Effector memory CD8-positive, alpha-beta T cell (primary cell): ENCODE measurements at regions not wholly inside any gene's neighbourhood (a gene's known extent, or its start where the extent isn't known, plus 50 kb on each side); places are given as distances from the start of the nearest gene placed in this dataset.

ENCODE experiments used
- ATAC-seq: fragments of 150-1000 bp; cut with Tn5 transposase; replicated peaks from 2 replicates; pipeline ENCODE4 v1.10.0; 2021; ENCODE audit warnings: mild to moderate bottlenecking, moderate library complexity
- DNase-seq, 3 experiments: peaks; one replicate each; pipeline ENCODE4 v3.0.0; 2021
- H3K27ac Mint-ChIP-seq, 2 donors: one replicate each; pipeline ENCODE4 v1.8.0; 2022; ENCODE audit warnings: mild to moderate bottlenecking in 2 of 2, mixed read lengths in 2 of 2, moderate library complexity in 2 of 2
- H3K27me3 Mint-ChIP-seq, 2 donors: one replicate each; pipeline ENCODE4 v1.8.0; 2022; ENCODE audit warnings: mixed read lengths in 2 of 2
- H3K36me3 Mint-ChIP-seq: one replicate; pipeline ENCODE4 v1.8.0; 2022; ENCODE audit warnings: mild to moderate bottlenecking, moderate library complexity, mixed read lengths; ENCODE audit not compliant: insufficient read depth
- H3K4me1 Mint-ChIP-seq, 2 donors: one replicate each; pipeline ENCODE4 v1.8.0; 2022; ENCODE audit warnings: low read depth in 2 of 2, mixed read lengths in 2 of 2
- H3K4me3 Mint-ChIP-seq, 2 donors: one replicate each; pipeline ENCODE4 v1.8.0; 2022; ENCODE audit warnings: mild to moderate bottlenecking in 2 of 2, mixed read lengths in 2 of 2, moderate library complexity in 2 of 2
- H3K9me3 Mint-ChIP-seq, 2 donors: one replicate each; pipeline ENCODE4 v1.8.0; 2022; ENCODE audit warnings: mixed read lengths in 2 of 2

GRCh38 chr3:35045118-35045517 lies 594.2 kb upstream of the ARPP21 start:
- Mint-ChIP-seq H3K9me3 (peaks cover 0 to 7% of the 10 kb centered on the region in 2 donors), H3K4me1 (no peaks in the 10 kb centered on the region), H3K27ac (no peak overlapping the region), H3K27me3 (no peaks in the 10 kb centered on the region), H3K36me3 (no peaks in the 10 kb centered on the region), H3K4me3 (no peak overlapping the region)
- ATAC-seq (no peak), DNase-seq (no peak)

GRCh38 chr3:35064761-35065160 lies 574.6 kb upstream of the ARPP21 start:
- H3K27ac Mint-ChIP-seq = no peak overlapping the region
- no peak overlapping the region for H3K4me3 Mint-ChIP-seq
- DNase-seq (no peak), ATAC-seq (no peak)
- H3K36me3 Mint-ChIP-seq = peaks cover 2% of the 10 kb centered on the region
- H3K4me1 Mint-ChIP-seq = no peaks in the 10 kb centered on the region
- peaks cover 7 to 17% of the 10 kb centered on the region in 2 donors for H3K9me3 Mint-ChIP-seq
- no peaks in the 10 kb centered on the region for H3K27me3 Mint-ChIP-seq

GRCh38 chr3:35065891-35066290 lies 573.4 kb upstream of the ARPP21 start:
- peaks cover 2% of the 10 kb centered on the region for H3K36me3 Mint-ChIP-seq
- H3K27ac Mint-ChIP-seq = no peak overlapping the region
- DNase-seq (no peak), ATAC-seq (no peak)
- no peaks in the 10 kb centered on the region for H3K4me1 Mint-ChIP-seq
- H3K4me3 Mint-ChIP-seq = no peak overlapping the region
- H3K9me3 Mint-ChIP-seq = peaks cover 7 to 17% of the 10 kb centered on the region in 2 donors
- H3K27me3 Mint-ChIP-seq = no peaks in the 10 kb centered on the region

GRCh38 chr3:35067750-35068149 lies 571.6 kb upstream of the ARPP21 start:
- no peak for DNase-seq
- Mint-ChIP-seq H3K9me3 (peaks cover 7 to 17% of the 10 kb centered on the region in 2 donors), H3K4me1 (no peaks in the 10 kb centered on the region), H3K4me3 (no peak overlapping the region), H3K27me3 (no peaks in the 10 kb centered on the region), H3K36me3 (peaks cover 6% of the 10 kb centered on the region), H3K27ac (no peak overlapping the region)
- ATAC-seq = no peak

- H3K36me3 Mint-ChIP-seq = peaks cover 3% of the 10 kb centered on the region
- no peaks in the 10 kb centered on the region for H3K27me3 Mint-ChIP-seq
- H3K27ac Mint-ChIP-seq = no peak overlapping the region
Observed at GRCh38 chr3:35070088-35070487, 569.2 kb upstream of the ARPP21 start.

GRCh38 chr3:35071772-35072171 lies 567.6 kb upstream of the ARPP21 start:
- H3K36me3 Mint-ChIP-seq = peaks cover 3% of the 10 kb centered on the region
- no peak overlapping the region for H3K4me3 Mint-ChIP-seq
- H3K27me3 Mint-ChIP-seq = no peaks in the 10 kb centered on the region
- H3K27ac Mint-ChIP-seq = no peak overlapping the region
- DNase-seq (no peak), ATAC-seq (no peak)
- H3K9me3 Mint-ChIP-seq = peaks cover 7 to 8% of the 10 kb centered on the region in 2 donors
- H3K4me1 Mint-ChIP-seq = no peaks in the 10 kb centered on the region

More at GRCh38 chr3:35070088-35070487, 569.2 kb upstream of the ARPP21 start:
- peaks cover 5 to 17% of the 10 kb centered on the region in 2 donors for H3K9me3 Mint-ChIP-seq
- DNase-seq = no peak
- no peak for ATAC-seq
- H3K4me3 Mint-ChIP-seq = no peak overlapping the region
- no peaks in the 10 kb centered on the region for H3K4me1 Mint-ChIP-seq

- Mint-ChIP-seq H3K27me3 (no peaks in the 10 kb centered on the region), H3K36me3 (no peaks in the 10 kb centered on the region), H3K9me3 (peaks cover 4 to 8% of the 10 kb centered on the region in 2 donors), H3K4me3 (no peak overlapping the region), H3K27ac (no peak overlapping the region), H3K4me1 (no peaks in the 10 kb centered on the region)
- ATAC-seq = no peak
- no peak for DNase-seq
Observed at GRCh38 chr3:35078780-35079179, 560.5 kb upstream of the ARPP21 start.

GRCh38 chr3:35079403-35079802 lies 559.9 kb upstream of the ARPP21 start:
- H3K27ac Mint-ChIP-seq = no peak overlapping the region
- DNase-seq (no peak), ATAC-seq (no peak)
- no peak overlapping the region for H3K4me3 Mint-ChIP-seq
- H3K36me3 Mint-ChIP-seq = no peaks in the 10 kb centered on the region
- H3K4me1 Mint-ChIP-seq = no peaks in the 10 kb centered on the region
- H3K9me3 Mint-ChIP-seq = peaks cover 8 to 10% of the 10 kb centered on the region in 2 donors
- no peaks in the 10 kb centered on the region for H3K27me3 Mint-ChIP-seq

GRCh38 chr3:35081899-35082298 lies 557.4 kb upstream of the ARPP21 start:
- ATAC-seq (no peak), DNase-seq (no peak)
- Mint-ChIP-seq H3K9me3 (peaks cover 3 to 11% of the 10 kb centered on the region in 2 donors), H3K27ac (no peak overlapping the region), H3K4me1 (no peaks in the 10 kb centered on the region), H3K36me3 (no peaks in the 10 kb centered on the region), H3K4me3 (no peak overlapping the region), H3K27me3 (no peaks in the 10 kb centered on the region)

- no peaks in the 10 kb centered on the region for H3K27me3 Mint-ChIP-seq
- DNase-seq = no peak
- peaks cover 10 to 29% of the 10 kb centered on the region in 2 donors for H3K9me3 Mint-ChIP-seq
- H3K27ac Mint-ChIP-seq = no peak overlapping the region
- H3K4me1 Mint-ChIP-seq = no peaks in the 10 kb centered on the region
- no peak overlapping the region for H3K4me3 Mint-ChIP-seq
- no peak for ATAC-seq
- H3K36me3 Mint-ChIP-seq = no peaks in the 10 kb centered on the region
Observed at GRCh38 chr3:35088943-35089342, 550.4 kb upstream of the ARPP21 start.

- H3K9me3 Mint-ChIP-seq = peaks cover 5 to 14% of the 10 kb centered on the region in 2 donors
- ATAC-seq (no peak), DNase-seq (no peak)
- H3K4me1 Mint-ChIP-seq = no peaks in the 10 kb centered on the region
- H3K27ac Mint-ChIP-seq = no peak overlapping the region
- no peak overlapping the region for H3K4me3 Mint-ChIP-seq
- H3K27me3 Mint-ChIP-seq = no peaks in the 10 kb centered on the region
- no peaks in the 10 kb centered on the region for H3K36me3 Mint-ChIP-seq
Observed at GRCh38 chr3:35114686-35115085, 524.6 kb upstream of the ARPP21 start.

- Mint-ChIP-seq H3K4me3 (no peak overlapping the region), H3K9me3 (peaks cover 4 to 9% of the 10 kb centered on the region in 2 donors), H3K27me3 (no peaks in the 10 kb centered on the region), H3K4me1 (no peaks in the 10 kb centered on the region), H3K27ac (no peak overlapping the region), H3K36me3 (no peaks in the 10 kb centered on the region)
- ATAC-seq (no peak), DNase-seq (no peak)
Observed at GRCh38 chr3:35120026-35120425, 519.3 kb upstream of the ARPP21 start.

- Mint-ChIP-seq H3K9me3 (peaks cover 4 to 6% of the 10 kb centered on the region in 2 donors), H3K4me1 (no peaks in the 10 kb centered on the region), H3K36me3 (no peaks in the 10 kb centered on the region), H3K4me3 (no peak overlapping the region), H3K27me3 (no peaks in the 10 kb centered on the region), H3K27ac (no peak overlapping the region)
- ATAC-seq = no peak
- DNase-seq = no peak
Observed at GRCh38 chr3:35137612-35138011, 501.7 kb upstream of the ARPP21 start.

GRCh38 chr3:35141406-35141805 lies 497.9 kb upstream of the ARPP21 start:
- H3K27ac Mint-ChIP-seq = no peak overlapping the region
- H3K9me3 Mint-ChIP-seq = peaks cover 2 to 7% of the 10 kb centered on the region in 2 donors
- no peaks in the 10 kb centered on the region for H3K4me1 Mint-ChIP-seq
- H3K36me3 Mint-ChIP-seq = no peaks in the 10 kb centered on the region
- ATAC-seq (no peak), DNase-seq (no peak)
- no peak overlapping the region for H3K4me3 Mint-ChIP-seq
- H3K27me3 Mint-ChIP-seq = no peaks in the 10 kb centered on the region

GRCh38 chr3:35144011-35144410 lies 495.3 kb upstream of the ARPP21 start:
- H3K9me3 Mint-ChIP-seq = peaks cover 8 to 16% of the 10 kb centered on the region in 2 donors
- no peaks in the 10 kb centered on the region for H3K4me1 Mint-ChIP-seq
- no peak for ATAC-seq
- DNase-seq = no peak
- no peaks in the 10 kb centered on the region for H3K27me3 Mint-ChIP-seq
- H3K36me3 Mint-ChIP-seq = no peaks in the 10 kb centered on the region
- H3K27ac Mint-ChIP-seq = no peak overlapping the region
- no peak overlapping the region for H3K4me3 Mint-ChIP-seq
